Heart left ventricle (tissue), 13 donors: ENCODE measurements at regions not wholly inside any gene's neighbourhood (a gene's known extent, or its start where the extent isn't known, plus 50 kb on each side); places are given as distances from the start of the nearest gene placed in this dataset.

Experiments used
- CTCF ChIP-seq, 12 donors: fragments of 200-600 bp; sonication (generic) in 4 of 12; IDR thresholded peaks; one replicate each; pipeline versions ENCODE4 v1.5.0 to v1.8.0; 2018 to 2022; ENCODE audit warnings: antibody characterized with exemption in 12 of 12, mild to moderate bottlenecking in 5 of 12
- POLR2A ChIP-seq, 2 donors: fragments of 450-650 bp; IDR thresholded peaks; one replicate each; pipeline ENCODE4 v1.6.1; 2017; ENCODE audit warnings: antibody characterized with exemption in 2 of 2, mild to moderate bottlenecking in 2 of 2, moderate library complexity in 2 of 2
- donor health status: ischemic (EF 13 %, LVEDD 7.1; RV severe dilation, severe dysfunction).
- donor health status: DM: no; HTN: yes; CAD: no.
- donor health status: DM: no; HTN: no; CAD: no.
- donor health status: ischemic (EF 25% LVEDD 6.9; RV normal size, moderate dysfunction).
- donor health status: ischemic (EF 25% LVEDD 5.7; RV mildly dilated, moderate dysfunction).
- donor health status: ischemic (EF 35%, LVEDD 5.7; RV mildly dilated, moderate dysfunction).
- donor health status: nonischemic (EF 11% LVEDD 7.7; RV severe dilation, severe dysfunction).
- donor health status: DM: yes; HTN: yes; CAD: no.
- donor health status: PGD.
- donor health status: ischemic (EF 29% LVEDD 5.4; RV normal size, mild dysfunction).
- donor health status: nonischemic (EF 23%, LVEDD 6.1; RV moderate dilation, normal function).

DNA sequence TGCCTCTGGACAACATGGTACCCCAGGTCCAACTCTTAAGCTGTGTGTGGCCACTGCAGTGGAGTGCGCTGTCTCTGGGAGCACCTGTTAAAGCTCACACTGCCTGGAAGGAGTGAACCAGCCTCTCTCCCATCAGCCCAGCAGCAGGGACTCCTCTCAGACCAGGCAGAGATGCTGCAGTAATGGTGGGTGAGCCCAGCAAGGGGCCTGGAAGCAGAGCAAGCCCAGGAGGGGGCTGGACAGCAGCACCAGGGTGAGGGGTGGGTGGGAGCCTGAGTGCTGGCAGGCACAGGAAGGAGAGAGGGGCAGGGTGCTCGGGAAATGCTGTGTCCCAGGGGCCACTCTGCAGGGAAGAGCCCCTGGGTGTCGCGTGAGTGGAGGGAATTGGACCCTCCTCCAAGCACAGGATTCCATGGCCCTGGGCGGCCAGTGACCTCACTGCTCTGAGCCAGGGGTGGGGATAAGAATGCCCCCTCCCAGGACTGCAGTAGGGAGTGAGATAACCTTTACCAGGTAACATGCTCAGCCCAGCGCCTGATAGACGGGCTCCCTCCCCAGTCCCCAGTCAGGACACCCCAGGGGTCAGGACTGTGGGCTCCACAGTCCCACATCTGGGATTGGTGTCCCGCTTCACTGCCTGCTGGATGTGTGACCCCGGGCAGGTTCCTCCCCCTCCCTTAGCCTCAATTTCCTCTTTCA, 313.1 kb downstream of the MATN1 start:
- no peak for TF ChIP-seq POLR2A (IDR thresholded peaks at IDR 0.05)
- TF ChIP-seq CTCF (IDR thresholded peaks at IDR 0.05) = no peak
